Activated CD4-positive, alpha-beta T cell treated with anti-CD3 and anti-CD28 coated beads, Interleukin-2, Interleukin-4, amounts not matched to agents 100 ng/mL and 50 ng/mL, durations not matched to agents 16 hours and 8 hours (primary cell): ENCODE measurements at regions not wholly inside any gene's neighbourhood (a gene's known extent, or its start where the extent isn't known, plus 50 kb on each side); places are given as distances from the start of the nearest gene placed in this dataset.

ENCODE experiments used
- DNase-seq: peaks from one replicate; pipeline ENCODE4 v3.0.0-alpha.2; 2020; ENCODE audit warnings: low spot score

DNA sequence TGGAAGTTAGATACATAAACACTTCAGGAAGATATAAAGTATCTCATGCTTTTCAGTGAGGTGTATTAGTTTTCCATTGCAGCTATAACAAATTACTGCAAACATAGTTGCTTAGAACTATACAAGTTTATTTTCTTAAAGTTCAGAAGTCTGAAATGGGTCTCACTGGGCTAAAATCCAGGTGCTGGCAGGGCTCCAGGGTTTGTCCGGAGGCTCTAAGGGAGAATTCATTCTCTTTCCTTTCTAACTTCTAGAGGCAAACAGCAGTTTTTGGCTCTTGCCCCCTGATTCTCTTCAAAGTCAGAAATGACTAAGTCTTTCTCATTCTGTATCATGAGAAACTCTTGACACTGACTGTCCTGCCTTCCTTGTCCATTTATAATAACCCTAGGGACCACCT, 138.8 kb downstream of the AASDHPPT start:
- DNase-seq: no peak

DNA sequence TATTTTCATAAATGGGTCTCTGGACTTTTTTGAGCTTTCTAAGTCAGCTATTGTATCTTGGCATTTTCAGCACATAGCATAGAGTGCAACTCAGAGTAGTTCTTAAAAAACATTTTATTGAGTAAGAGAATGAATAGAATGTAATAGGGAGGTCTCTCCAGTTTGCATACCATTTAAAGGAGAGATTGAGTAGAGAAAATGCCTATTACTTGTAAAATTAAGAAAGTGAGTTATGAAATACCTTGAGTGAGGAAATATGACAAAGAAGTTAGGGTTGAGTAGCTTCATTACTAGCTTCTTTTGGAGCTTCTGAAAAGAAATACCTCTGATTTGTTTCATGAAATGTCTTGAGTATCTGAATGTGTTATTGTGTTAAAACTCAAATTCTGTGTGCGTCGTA, 140.0 kb downstream of the AASDHPPT start:
- no peak for DNase-seq

DNA sequence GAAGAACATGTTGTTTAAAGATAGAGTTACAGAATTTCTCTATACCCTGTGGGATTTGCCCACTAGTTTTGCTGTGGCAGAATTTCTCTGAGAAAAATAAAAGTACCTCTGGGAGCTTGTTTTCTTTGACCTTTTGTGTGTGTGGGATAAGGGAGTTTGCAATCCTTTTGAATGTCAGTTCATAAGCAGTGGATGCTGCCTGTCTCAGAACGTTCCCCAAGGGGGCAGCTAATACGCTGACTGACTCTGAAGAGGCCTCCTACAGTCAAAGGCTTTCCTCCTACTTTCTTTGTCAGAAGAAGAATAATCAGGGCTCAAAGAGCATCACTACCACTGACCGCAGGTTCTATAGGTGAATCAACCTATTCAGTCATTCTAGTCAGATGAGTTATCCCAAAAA, 140.6 kb downstream of the AASDHPPT start:
- DNase-seq: no peak

DNA sequence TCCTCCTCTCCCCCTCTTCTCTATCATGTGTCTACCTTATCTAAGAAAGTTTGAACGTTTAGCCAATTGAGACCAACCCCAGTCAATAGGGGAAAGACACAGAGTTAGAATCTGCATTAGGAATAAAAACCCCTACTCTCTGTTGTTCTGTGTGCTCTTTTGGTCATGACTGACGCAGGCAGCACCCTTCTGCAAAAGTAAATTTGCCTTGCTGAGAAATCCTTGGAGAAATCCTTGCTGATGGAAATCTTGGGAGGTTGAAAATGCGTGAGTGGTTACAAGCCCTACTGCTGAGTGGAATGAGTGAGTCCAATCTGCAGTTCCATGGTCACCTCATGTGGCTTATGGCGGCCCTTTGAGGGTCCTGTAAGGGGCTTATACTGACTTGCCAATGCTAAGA, 145.2 kb downstream of the AASDHPPT start:
- DNase-seq: no peak

DNA sequence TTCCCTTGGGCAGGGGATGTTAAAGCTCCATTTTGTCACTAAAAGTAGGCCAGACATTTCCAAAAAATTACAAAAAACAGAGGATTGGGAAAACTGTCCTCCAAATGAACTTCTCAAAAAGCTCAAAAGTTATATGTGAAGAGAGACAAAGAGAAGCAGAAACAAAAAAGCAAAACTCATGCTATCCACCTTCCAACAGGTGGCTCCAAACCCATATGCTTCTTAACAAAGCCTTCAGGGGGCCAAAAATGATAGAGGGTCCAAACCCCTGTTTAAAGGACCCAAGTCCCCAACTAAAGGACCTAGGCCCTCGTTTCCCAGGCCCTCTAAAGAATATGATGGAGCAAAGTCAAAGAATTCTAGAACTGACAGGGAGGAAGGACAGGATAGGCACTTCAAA, 146.7 kb downstream of the AASDHPPT start:
- no peak for DNase-seq

DNA sequence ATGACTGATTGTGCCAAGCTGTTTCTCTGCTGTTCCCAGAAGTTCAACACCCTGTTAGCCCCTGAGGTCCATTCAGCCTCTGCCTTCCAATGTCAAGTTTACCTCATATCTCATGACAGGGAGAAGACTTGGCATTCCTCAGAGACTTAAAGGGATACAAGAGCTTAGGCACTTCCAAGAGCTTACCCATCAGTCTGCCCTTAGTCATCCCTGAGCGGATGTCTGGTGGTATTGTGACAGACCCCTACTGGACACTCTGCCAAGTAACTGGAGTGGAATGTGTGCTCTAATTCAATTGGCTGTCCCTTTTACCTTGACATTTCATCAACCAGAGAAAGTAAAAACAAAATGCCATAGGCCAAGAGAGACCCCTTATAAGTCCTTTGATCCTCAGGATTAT, 151.5 kb downstream of the AASDHPPT start:
- no peak for DNase-seq

DNA sequence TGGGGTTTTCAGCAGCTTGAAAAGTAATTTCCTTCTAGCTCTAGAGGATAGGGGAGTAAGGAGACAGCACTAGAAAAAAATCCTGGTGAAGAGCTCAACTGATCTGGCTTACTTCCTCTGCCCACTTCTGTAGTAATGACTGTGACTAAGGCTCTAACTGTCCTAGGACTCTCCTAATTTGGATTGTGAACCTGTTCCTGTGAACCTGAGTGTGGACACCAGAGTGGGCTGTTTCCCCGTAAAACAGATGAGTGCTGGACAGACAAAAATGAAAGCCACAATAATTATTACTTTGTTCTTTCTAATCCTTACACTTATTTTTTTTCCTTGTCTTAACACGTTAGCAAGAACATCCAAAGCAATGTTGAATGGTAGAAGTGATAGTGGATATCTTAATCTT, 154.1 kb downstream of the AASDHPPT start:
- DNase-seq: no peak

DNA sequence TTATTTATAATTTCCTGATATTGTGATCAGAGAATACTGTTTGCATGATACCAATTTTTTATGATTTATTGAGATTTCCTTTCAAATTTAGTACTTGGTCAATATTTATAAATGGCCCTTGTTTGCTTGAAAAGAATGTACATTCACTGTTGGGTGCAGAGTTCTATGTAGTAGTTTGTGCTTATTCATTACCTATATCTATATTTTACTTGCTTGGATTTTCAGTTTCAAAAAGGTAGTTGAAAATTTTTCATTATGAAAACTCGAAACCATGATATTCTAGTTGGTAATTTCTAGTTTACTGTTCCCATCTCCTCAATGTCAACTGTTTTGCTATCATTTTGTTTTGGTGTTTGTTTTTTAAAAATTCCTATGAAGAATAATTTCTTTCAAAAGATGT, 155.7 kb downstream of the AASDHPPT start:
- peak; percentile 9 for DNase-seq

DNA sequence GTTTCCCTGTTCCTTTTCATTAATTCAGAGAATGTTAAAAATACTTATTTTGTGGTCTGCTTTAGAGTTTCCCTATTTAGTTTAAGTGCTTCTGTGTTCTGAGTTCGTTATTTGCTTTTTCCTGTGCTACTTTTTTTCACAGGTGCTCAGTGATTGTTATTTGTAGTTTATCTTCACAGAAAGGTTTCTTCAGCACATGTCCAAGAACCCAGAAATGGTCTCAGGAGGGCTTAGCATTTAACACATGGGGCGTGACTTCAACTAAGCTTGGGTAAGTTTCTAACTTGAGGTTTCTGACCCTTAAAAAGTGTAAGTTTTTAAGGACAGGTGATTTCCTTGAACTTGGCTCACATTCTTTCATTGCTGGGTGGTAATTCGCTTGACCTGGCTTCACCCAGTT, 157.3 kb downstream of the AASDHPPT start:
- DNase-seq: no peak

DNA sequence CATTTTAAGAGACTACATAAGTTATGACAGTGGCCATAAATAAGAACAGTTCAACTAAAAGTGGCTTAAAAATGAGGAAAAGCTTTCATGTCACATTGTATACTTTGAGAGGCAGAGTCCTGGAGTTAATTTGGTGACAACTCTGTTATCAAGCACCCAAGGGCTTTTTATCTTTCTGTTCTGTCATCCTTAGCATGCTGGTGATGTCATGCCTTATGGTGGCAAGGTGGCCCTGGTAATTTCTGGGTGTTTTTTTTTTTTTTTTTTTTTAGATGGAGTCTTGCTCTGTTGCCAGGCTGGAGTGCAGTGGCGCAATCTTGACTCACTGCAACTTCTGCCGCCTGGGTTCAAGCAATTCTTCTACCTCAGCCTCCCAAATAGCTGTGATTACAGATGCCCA, 158.8 kb downstream of the AASDHPPT start:
- DNase-seq: no peak

DNA sequence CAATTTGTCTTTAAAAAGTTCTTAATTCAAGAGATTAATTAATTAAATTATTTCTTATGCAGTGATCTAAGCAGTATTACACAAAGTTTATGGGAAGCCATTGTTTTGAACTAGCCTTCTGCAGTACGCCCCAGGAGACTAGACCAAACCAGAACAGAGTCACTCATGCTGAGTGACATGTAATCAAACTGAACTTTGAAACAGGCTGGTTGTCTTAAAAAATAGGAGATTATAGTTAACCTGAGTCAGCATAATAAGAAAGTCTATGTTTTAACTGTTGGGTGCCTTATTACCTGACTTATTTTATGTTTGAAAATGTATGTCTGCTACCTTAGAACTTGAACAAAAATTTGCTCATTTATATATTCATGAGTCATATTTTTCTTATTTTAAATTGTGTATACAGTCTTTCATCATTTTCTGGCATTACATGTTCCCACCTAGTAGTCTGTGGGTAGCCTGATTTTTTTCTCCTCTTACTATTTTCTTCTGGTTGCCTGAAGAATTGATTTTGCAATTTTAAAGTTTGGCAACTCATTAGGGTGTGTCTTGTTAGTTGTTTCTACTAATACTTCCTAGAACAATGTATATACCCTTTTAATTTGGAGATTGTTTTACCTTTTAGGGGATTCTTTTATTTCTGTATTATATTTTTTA, 161.4 kb downstream of the AASDHPPT start:
- DNase-seq: no peak

DNA sequence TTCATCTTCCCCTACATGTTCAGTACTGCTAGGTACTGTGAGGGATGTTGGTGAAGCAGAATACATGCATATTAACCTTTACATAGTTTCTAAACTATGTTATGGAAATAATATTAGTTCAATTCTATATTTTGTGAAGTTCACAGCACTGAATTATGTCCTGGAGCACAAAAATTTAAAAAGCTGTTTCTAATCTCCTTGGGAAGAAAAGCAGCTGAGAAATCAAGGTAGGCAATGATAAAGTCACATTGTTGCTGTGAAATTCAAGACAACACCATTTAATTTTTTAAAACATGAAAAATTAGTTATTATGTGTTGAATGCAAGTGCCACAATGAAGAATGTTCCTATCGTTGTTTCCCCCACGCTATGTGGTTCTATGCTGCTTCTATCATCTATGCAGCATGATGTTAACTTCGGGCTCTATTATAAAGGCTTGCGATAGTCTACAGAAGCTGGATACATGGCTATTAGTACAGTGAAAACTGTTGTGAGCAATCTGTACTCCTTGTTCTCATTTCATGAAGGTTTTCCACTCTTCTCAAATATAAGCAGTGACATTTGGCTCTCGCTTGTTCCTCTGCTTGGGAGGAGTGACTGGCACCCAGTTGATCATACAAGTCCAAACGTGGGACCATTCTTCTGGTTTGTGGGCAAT, 164.3 kb downstream of the AASDHPPT start:
- DNase-seq: no peak

DNA sequence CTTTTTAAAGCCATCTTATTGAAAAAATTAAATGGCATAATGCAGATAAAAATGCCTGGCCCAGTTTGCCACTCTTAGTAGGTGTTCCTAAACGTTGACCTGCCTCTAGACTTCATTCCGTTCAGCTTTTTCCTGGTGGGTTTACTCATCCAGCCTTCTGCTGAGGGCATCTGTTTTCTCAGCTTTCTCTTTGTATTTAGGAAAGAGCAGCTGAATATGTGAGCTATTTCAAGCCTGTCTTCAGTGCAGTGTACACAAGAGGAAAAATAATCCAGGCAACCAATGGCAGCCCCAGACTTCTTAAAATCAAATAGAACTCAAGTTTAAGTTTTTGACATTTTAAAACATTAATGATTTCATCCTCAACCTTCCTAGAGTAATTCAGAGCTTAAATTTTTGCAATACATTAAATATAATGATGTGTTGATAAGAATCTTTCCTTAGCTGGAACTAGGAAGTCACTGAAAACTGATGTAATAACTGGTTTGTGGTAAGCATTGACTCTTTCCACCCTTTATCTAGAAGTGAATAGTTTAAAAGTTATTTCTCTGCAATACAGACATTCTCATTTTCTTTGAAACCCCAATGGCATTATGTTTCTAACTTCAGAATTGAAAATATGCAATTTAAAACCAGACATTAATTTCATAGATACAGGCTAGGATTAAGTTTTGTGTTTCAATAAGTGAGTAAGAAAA, 165.4 kb downstream of the AASDHPPT start:
- no peak for DNase-seq

DNA sequence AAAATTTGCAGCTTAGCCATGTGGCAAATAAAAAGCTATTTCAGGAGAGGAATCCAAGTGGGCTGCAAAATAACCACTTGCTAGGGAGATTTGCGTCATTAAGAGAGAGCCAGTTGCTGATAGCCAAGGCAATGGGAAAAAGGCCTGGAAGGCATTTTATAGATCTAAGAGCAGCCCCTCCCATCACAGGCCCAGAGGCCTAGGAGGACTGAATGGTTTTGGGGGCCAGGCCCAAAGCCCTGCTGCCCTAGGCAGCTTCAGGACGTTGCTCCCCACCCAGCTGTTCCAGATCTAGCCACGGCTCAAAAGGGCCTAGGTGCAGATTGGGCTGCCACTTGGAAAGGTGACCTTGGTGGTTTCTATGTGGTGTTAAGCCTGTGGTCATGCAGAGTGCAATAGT, 169.0 kb downstream of the AASDHPPT start:
- DNase-seq: no peak

DNA sequence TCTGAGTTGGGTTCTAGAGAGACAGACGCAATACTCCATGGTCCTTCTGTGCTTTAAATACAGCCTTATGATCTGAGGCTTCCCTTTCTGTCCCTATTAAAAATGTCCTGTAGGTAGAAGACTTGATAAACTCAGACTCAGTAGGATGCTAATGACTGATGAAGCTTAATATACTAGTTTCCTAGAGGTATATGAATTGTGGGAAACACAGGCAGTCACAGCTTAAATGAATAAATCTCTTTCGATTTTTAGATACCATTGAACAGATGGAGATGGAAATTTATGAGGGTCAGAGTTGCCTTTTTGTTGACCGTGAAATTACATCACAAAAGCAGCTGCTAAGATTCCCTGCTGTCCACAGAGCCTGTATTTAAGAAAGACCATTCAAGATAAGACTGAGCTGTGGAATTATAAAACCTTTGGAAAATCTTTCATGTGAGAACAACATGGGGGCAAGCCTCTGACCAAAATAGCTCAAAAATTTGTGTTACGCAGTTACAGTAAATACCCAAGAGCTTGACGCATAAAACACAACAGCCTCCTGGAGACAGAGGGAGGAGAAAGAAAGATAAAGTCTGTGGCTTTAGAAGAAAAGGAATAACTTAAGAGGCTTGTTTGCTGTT, 172.3 kb downstream of the AASDHPPT start:
- DNase-seq: no peak

DNA sequence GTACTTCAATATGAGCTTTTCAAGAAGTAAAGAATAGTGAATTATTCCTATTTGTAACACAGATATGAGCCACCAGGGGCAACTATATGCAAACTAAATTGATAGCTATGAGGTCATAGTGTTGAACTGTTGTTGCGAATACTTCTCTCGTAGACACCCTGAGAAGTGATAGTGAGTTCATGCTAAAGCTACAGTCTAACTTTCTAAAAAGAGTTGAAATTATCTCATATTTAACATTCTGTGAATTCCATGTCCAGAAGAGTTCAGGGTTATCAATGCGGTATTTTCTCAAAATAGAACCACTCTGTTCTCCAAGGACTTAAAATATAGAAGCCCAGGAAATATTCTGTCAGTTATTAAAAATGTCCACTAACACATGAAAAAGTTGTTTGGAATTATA, 185.4 kb downstream of the AASDHPPT start:
- no peak for DNase-seq

DNA sequence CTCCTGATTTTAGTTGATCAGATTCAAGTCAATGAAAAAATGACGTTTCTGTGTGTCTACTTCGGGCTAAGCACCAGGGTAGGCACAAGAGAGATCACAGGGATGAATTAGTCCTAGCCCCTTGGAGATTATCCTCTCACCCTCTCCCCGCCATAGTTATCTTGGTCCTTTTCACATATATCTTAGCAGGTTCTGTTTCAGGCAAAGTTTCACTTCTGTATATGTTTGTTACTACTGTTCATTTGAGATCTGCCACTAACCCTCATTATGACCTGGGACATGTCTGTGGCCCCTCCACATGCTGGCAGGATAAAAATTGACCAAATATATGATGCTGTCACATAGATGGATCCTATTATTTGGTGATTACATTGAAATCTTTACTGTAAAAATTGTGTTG, 186.1 kb downstream of the AASDHPPT start:
- DNase-seq: no peak

DNA sequence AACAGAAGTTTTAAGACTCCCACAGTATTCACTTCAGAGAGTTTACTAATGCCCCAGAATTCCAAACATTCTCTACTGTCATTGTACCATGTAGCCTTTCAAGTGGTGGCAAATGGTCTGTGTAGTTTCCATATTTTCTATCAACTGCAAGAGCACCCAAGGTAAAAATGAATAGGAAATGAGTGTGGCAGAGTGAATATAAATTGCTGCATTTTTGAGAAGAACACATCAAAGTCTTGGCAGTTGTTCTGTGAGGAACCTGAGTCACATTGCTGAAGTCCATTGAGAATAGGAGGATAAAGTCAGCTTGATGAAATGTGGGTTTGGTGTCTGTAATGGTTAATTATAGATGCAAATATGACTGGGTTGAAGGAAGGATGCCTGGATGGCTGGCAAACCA, 193.6 kb downstream of the AASDHPPT start:
- DNase-seq: no peak

DNA sequence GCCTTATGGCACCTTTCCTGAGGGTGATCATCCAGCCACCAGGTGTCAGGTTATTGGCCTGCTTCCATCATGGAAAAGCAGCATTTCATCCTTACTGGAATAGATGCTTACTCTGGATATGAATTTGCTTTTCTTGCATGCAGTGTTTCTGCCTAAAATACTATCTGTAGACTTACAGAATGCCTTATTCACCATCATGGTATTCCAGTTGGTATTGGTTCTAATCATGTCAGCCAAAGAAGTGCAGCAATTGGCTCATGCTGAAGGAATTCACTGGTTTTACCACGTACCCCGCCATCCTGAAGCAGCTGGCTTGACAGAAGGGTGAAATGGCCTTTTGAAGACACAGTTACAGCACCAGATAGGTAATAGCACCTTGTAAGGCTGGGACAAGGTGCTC, 194.2 kb downstream of the AASDHPPT start:
- no peak for DNase-seq

DNA sequence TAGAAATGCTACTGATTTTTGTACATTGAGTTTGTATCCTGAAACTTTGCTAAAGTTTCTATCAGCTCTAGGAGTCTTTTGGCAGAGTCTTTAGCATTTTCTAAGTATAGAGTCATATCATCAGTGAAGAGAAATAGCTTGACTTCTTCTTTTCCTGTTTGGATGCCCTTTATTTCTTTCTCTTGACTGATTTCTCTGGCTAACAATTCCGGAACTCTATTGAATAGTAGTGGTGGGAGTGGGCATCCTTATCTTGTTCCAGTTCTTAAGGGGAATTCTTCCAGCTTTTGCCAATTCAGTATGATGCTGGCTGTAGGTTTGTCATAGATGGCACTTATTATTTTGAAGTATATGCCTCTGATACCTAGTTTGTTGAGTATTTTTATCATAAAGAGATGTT, 197.7 kb downstream of the AASDHPPT start:
- DNase-seq: no peak

DNA sequence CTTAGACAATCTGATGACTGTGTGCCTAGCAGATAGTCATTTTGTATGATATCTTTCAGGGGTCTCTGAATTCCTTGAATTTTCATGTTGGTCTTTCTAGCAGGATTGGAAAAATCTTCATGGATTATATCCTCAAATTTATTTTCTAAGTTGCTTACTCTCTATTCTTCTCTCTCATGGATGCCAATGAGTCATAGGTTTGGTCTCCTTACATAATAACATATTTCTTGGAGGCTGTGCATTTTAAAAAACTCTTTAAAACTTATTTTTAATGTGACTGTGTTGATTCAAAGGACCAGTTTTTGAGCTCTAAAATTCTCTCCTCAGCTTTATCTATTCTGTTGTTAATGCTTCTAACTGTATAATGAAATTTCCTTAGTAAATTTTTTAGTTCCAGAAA, 198.7 kb downstream of the AASDHPPT start:
- no peak for DNase-seq

DNA sequence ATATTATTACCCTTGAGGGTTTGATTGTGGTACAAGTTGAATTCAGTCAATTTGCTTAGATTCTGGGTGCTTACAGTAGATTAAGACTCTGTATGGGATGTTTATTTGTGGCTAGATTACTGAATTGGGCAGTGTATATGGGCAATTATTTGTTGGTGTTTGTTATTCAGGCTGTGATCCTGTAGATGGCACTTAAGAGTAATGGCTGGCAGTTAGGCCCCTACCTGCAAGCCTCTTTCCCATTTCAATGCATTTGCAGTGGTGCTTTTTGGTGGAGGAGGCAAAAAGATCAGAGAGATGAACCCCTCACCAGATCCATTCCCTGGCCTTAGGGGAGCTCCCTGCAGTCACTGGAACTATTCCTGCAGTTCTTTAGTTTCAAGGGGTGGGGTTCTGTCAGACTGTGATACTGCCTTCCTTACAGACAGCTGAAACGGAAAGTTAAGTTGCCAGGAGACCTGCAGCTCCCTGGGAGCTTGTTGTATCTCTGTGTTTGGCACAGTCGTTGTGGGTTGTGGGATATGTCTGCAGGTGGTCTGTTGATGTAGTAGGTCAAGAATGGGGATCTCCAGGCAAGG, 199.5 kb downstream of the AASDHPPT start:
- no peak for DNase-seq

DNA sequence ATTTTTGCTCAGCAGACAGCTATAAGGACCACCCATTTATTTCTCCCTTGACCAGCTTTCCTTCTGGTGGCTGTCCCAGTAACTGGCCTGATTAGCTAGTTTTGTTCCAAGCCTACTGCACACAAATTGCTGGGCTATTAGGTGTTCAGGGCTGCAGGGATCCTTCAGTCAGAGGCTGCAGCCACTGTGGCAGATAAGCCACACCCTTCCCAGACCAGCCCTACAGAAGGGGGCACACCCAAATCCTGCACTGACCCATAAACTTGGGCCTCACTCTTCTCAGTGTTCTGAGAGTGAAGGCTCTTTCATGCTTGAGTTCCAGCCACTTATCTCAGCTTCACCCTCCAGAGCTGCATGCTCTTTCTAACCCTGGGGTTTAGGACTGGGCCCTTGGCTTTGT, 200.0 kb downstream of the AASDHPPT start:
- no peak for DNase-seq
